ENCODE measurements at regions not wholly inside any gene's neighbourhood (a gene's known extent, or its start where the extent isn't known, plus 50 kb on each side); places are given as distances from the start of the nearest gene placed in this dataset.

DNA sequence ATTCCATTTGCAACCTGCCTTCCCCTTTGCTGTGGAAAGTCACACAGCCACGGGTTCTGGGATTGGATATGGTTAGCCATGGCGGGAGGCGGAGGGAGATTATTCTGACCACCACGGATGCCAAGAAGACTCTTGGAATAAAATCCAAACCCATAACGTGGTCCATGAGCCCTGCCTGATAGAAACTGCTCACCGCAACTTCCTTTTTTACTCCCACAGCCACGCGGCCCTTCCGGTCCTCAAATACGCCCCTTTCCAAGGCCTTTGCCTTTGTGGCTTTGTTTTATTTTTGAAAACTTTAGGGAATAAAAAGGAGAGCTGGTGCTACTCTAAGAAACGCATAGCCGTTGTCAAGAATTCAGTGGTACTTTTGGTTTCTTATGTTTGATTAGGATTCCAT is 602.5 kb upstream of the CDH4 start (continued):
- TF ChIP-seq ZBTB10 (tag by site-specific recombination; IDR thresholded peaks at IDR 0.05), result no peak
- TF ChIP-seq, protein P1, sequence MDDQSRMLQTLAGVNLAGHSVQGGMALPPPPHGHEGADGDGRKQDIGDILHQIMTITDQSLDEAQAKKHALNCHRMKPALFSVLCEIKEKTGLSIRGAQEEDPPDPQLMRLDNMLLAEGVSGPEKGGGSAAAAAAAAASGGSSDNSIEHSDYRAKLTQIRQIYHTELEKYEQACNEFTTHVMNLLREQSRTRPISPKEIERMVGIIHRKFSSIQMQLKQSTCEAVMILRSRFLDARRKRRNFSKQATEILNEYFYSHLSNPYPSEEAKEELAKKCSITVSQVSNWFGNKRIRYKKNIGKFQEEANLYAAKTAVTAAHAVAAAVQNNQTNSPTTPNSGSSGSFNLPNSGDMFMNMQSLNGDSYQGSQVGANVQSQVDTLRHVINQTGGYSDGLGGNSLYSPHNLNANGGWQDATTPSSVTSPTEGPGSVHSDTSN (CRISPR knock-in tag; IDR thresholded peaks at IDR 0.05), result no peak
- no peak for TF ChIP-seq INSM2 (tag by site-specific recombination; IDR thresholded peaks at IDR 0.05)
- TF ChIP-seq ZFP3 (tag by site-specific recombination; IDR thresholded peaks at IDR 0.05; ENCODE audit: low read depth), result no peak
- TF ChIP-seq ZNF292 (tag by site-specific recombination; IDR thresholded peaks at IDR 0.05; ENCODE audit: borderline replicate concordance, low read depth), result no peak
- TF ChIP-seq ZNF558 (tag by site-specific recombination; IDR thresholded peaks at IDR 0.05), result no peak

DNA sequence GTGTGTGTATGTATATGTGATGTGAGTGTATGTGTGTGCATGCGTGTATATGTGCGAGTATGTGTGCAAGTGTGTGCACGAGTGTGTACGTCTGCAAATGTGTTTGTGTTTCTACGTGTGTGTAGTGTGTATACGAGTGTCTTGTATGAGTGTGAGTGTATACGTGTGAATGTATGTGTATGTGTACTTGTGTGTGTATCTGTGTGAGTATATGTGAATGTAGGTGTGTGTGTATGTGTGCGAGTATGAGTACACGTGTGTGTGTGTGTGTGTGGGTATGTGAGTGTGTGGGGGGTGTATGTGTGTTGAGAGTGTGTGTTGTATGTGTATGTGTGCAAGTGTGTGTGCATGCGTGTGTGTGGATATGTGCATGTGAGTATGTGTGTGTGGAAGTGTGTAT is 602.0 kb upstream of the CDH4 start:
- TF ChIP-seq SP3 (tag by site-specific recombination; IDR thresholded peaks at IDR 0.05) (no peak), ZNF501 (tag by site-specific recombination; IDR thresholded peaks at IDR 0.05) (no peak), MZF1 (tag by site-specific recombination; IDR thresholded peaks at IDR 0.05; ENCODE audit: borderline replicate concordance) (no peak), ZNF404 (tag by site-specific recombination; IDR thresholded peaks at IDR 0.05) (no peak), ZNF623 (tag by site-specific recombination; IDR thresholded peaks at IDR 0.05) (no peak), ZNF791 (tag by site-specific recombination; IDR thresholded peaks at IDR 0.05) (0 out of 2 replicates have a peak, but pooled peaks have one; percentile 25), ZBTB7A (tag by site-specific recombination; IDR thresholded peaks at IDR 0.05; ENCODE audit: low read depth) (0 out of 2 replicates have a peak, but pooled peaks have one; percentile 16), ZNF324 (tag by site-specific recombination; IDR thresholded peaks at IDR 0.05) (no peak), IKZF3 (tag by site-specific recombination; IDR thresholded peaks at IDR 0.05) (no peak), ZNF785 (tag by site-specific recombination; IDR thresholded peaks at IDR 0.05) (no peak)
- TF ChIP-seq, protein P2, sequence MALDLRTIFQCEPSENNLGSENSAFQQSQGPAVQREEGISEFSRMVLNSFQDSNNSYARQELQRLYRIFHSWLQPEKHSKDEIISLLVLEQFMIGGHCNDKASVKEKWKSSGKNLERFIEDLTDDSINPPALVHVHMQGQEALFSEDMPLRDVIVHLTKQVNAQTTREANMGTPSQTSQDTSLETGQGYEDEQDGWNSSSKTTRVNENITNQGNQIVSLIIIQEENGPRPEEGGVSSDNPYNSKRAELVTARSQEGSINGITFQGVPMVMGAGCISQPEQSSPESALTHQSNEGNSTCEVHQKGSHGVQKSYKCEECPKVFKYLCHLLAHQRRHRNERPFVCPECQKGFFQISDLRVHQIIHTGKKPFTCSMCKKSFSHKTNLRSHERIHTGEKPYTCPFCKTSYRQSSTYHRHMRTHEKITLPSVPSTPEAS (tag by site-specific recombination; IDR thresholded peaks at IDR 0.05), result peak; percentile 22; the same call in 1 of the 2 replicates
- Histone ChIP-seq H3K27ac (ENCODE audit: extremely low read depth, low read depth, low read length) (no peak overlapping the region), H3K9me3 (ENCODE audit: control insufficient read depth, insufficient read depth, low read depth, low read length) (no peaks in the 10 kb centered on the region), H3K4me1 (ENCODE audit: control insufficient read depth, insufficient read depth, low read length) (no peaks in the 10 kb centered on the region), H3K4me3 (ENCODE audit: low read depth, low read length) (no peak overlapping the region), H3K36me3 (ENCODE audit: control insufficient read depth in 2 of 2, insufficient read depth in 1 of 2, low read length in 2 of 2) (no peaks in the 10 kb centered on the region)
- CTCF ChIA-PET, result no interaction called here
- POLR2A ChIA-PET, result no interaction called here

GRCh38 chr20:60652046-60652445 is 600.0 kb upstream of the CDH4 start:
- Histone ChIP-seq H3K27ac (ENCODE audit: extremely low read depth, low read depth, low read length) (no peak overlapping the region), H3K4me3 (ENCODE audit: low read depth, low read length) (no peak overlapping the region), H3K4me1 (ENCODE audit: control insufficient read depth, insufficient read depth, low read length) (no peaks in the 10 kb centered on the region), H3K36me3 (ENCODE audit: control insufficient read depth in 2 of 2, insufficient read depth in 1 of 2, low read length in 2 of 2) (no peaks in the 10 kb centered on the region), H3K9me3 (ENCODE audit: control insufficient read depth, insufficient read depth, low read depth, low read length) (no peaks in the 10 kb centered on the region)
- POLR2A ChIA-PET, result no interaction called here
- CTCF ChIA-PET, result interaction anchor here (1.1 kb wide), 1 partner anchor 390 kb away, joined by 5 read pairs; no protein-coding TSS in a partner anchor
- TF ChIP-seq ZNF513 (tag by site-specific recombination; IDR thresholded peaks at IDR 0.05) (no peak), ZNF398 (tag by site-specific recombination; IDR thresholded peaks at IDR 0.05) (no peak), KLF1 (tag by site-specific recombination; IDR thresholded peaks at IDR 0.05) (no peak), RBAK (tag by site-specific recombination; IDR thresholded peaks at IDR 0.05) (no peak)
- TF ChIP-seq, protein P3, sequence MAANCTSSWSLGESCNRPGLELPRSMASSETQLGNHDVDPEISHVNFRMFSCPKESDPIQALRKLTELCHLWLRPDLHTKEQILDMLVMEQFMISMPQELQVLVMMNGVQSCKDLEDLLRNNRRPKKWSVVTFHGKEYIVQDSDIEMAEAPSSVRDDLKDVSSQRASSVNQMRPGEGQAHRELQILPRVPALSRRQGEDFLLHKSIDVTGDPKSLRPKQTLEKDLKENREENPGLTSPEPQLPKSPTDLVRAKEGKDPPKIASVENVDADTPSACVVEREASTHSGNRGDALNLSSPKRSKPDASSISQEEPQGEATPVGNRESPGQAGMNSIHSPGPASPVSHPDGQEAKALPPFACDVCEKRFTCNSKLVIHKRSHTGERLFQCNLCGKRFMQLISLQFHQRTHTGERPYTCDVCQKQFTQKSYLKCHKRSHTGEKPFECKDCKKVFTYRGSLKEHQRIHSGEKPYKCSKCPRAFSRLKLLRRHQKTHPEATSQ (tag by site-specific recombination; IDR thresholded peaks at IDR 0.05), result no peak

All from HEK293 (cell line).